HG03558 (cell line): ENCODE measurements at regions not wholly inside any gene's neighbourhood (a gene's known extent, or its start where the extent isn't known, plus 50 kb on each side); places are given as distances from the start of the nearest gene placed in this dataset.
"Not testable (repeated sequence)": the region's sequence is repeated elsewhere in the genome, so short reads cannot be mapped to it uniquely, and the experiment has no call there.

Experiments used
- ATAC-seq: cut with Tn5 transposase; IDR thresholded peaks from one replicate; pipeline ENCODE4 v1.9.1; 2021; ENCODE audit warnings: moderate number of reproducible peaks; ENCODE audit not compliant: unreplicated experiment; ENCODE audit errors: extremely low read depth

DNA sequence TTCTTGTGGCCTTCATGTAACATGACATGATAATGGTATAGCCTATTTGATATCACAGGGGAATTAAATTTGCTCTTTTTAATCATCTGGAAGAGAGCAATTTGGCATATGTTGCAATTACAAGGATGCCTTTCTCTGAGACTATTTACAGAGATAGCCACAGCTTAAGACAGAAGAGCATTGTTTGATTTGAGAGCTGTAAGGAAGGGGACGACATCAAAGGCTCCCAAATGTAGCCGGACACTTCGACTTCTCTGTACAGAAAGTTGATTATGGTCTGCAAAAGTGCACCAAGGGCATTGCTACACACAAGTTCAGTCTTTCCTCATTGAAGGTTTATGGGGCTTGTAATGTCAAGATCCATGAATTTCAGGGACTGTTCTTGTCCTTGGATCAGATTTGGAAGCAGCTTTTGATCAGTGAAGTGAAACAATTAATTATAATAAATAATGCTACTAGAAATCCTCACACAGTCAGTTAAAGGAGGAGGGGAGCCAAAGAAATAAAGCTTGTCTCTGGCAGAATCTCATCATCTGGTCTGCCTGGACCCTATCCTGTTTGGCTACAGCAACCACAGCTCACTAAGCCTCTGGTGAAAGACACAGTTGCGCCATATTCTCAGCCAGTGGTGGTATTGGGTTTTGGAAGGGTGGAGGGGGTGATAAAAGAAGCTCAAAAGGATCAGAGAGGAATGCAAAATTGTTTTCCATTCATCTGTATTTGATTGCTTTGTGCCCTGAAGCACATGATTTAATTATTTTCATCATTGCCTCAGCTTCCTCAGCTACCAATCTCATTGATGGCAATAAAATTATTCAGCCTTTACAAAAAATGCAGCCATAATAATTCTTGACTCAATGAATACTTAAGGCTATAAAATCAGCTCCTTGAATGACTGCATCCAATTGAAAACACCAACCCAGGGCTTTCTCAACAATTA is 654.3 kb upstream of the LCORL start:
- no peak for ATAC-seq

DNA sequence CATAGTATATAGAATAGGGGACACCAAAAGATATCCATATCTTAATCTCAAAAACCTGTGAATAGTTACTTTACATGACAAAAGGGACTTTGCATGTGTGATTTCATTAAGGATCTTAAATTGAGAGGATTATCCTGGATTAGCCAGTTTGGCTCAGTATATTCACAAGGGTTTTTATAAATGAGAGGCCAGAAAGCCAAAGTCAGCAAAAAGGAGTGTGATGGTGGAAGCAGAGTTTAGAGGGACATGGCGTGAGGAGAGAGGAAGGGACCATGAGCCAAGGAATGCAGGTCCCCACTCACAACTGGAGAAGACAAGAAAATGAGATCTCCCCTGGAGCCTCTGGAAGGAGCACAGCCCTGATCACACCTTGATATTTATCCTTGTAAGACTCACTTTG is 648.5 kb upstream of the LCORL start:
- no peak for ATAC-seq

DNA sequence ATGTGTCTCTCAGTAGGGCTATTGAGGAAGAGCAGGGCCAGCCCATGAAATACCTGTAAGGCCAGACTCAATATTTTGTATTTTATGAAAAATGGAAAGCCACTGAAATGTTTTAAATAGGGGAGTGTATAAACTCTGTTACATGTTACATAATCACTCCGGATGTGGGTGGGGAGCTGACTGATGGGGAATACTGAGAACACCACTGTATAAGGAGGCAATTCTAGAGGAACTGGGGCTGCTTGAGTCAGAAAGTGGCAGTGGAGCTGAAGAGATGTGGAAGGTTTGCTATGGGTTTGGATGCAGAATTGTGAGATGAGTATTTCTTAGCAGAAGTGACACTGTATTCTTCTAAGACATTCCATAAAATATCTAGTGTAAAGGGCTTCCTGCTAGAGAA is 647.8 kb upstream of the LCORL start:
- ATAC-seq = no peak

GRCh38 chr4:18666322-18666721 is 644.8 kb upstream of the LCORL start:
- ATAC-seq = no peak

- ATAC-seq = no peak
Measured at GRCh38 chr4:18664171-18664570, 642.6 kb upstream of the LCORL start.

- no peak for ATAC-seq
Measured at GRCh38 chr4:18645351-18645750, 623.8 kb upstream of the LCORL start.

- ATAC-seq = no peak
Measured at GRCh38 chr4:18641334-18641733, 619.8 kb upstream of the LCORL start.

DNA sequence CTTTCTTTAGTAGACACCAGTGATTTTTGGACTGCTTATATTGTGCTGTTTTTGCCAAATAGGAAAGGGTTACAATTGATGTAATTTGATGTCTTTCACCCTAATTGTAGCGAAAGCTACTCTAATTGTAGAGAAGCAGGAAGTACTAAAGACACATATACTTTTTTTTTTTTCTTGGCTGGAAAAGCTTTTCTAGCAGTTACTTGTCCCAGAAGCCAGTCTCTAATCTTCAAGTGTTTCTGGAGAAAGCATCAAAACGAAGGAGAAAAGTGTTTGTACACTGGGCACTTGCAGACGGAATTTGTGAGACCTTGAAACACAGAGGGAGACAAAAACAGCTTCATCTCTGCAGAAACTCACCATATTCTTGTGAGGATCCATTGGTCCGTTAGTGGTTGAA is 616.5 kb upstream of the LCORL start:
- ATAC-seq = no peak

GRCh38 chr4:18636001-18636585 is 614.5 kb upstream of the LCORL start:
- ATAC-seq = no peak

DNA sequence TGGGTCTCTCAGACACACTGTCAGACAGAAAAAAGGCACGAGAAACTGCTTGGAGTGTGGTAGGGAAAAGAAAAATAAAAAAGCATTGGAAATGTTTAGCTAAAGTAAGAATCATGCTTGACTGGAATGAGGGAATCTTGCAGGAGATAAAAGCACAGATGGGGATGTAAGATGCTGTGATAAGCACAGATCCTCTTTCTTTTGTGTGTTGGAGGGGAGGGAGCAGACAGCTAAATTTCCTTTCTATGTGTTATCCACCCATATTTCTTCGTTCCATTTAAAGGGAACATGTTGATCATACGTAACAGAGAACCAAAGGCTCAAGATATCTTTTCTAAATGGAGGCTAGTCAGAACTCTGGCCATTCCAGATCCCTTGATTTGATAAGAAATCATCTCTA is 614.0 kb upstream of the LCORL start:
- no peak for ATAC-seq

DNA sequence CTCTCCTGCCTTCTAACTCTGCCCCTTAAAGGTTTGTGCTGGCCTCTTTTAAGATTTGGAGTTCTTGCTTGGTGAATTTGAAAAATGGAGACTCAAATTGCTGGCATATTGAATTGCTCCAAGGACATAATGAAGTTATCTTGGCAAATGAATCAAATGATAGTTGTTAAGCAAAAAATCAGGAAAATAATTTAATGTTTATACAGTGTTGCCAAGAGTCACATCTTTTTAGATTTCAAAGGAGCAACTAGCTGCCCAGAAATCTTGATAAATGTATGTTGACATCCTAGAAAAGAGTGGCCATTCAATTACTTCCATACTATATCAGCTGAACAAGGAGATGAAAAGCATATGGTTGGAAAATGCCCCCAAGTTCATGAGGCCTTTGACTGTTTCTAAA is 610.0 kb upstream of the LCORL start:
- no peak for ATAC-seq

DNA sequence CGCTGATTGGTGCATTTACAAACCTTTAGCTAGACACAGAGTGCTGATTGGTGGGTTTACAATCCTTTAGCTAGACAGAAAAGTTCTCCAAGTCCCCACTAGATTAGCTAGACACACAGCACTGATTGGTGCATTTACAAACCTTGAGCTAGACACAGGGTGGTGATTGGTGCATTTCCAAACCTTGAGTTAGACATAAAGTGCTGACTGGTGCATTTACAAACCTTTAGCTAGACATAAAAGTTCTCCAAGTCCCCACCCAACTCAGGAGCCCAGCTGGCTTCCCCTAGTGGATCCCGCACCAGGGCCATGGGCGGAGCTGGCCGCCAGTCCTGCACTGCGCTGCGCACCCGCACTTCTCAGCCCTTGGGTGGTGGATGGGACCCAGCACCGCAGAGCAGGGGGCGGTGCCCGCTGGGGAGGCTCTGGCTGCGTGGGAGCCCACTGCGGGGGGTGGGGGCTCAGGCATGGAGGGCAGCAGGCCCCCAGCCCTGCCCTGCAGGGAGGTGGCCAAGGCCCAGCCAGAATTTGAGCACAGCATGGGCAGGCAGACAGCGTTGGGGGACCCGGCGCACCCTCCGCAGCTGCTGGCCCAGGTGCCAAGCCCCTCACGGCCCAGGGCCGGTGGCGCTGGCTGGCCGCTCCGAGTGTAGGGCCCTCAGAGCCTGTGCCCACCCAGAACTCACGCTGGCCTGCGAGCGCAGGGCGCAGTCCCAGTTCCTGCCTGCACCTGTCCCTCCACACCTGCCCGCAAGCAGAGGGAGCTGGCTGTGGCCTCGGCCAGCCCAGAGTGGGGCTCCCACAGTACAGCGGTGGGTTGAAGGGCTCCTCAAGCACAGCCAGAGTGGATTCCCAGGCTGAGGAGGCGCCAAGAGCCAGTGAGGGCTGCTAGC is 608.9 kb upstream of the LCORL start:
- no peak for ATAC-seq

DNA sequence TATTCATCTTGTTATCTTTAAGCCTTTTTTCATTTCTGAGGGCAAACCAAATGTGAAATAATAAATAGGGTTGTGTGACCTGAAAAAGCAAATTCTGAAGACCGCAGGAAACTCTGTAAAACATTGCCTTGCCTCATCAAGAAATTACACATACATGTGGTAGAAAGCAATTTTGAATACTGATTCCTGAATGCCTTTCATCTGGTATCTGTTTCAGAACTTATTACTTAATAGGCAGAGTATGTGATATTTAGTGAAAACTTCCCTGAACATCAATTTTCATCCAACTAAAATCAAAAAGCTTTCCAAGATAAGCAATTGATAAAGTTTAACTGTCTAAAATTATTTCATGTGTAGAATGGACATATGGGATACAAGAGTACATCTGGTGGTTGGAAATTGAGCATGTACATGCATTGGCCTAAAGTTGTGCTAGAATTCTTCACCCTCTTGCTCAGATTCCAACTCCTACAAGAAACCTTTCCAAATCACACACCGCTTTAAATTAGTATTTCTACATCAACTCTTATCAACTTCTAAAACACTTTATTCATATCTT is 606.0 kb upstream of the LCORL start:
- no peak for ATAC-seq

DNA sequence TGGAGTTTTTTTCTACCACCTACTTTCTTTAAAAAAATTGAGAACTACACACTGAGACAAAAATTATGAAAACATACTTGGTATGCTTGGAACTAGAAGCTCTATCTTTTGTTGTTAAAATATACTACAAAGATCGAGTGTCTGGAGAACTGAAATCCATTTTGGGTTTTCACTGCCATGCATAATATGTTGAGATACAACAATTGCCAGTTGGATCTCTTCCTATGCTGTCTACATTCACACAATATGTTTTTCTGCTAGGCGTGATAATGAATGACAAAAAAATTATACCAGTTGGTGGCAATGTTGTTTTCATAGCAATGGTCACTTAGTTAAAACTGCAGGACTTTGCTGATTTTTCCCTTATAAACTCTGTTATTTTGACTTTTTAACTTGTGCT is 605.4 kb upstream of the LCORL start:
- ATAC-seq = no peak

DNA sequence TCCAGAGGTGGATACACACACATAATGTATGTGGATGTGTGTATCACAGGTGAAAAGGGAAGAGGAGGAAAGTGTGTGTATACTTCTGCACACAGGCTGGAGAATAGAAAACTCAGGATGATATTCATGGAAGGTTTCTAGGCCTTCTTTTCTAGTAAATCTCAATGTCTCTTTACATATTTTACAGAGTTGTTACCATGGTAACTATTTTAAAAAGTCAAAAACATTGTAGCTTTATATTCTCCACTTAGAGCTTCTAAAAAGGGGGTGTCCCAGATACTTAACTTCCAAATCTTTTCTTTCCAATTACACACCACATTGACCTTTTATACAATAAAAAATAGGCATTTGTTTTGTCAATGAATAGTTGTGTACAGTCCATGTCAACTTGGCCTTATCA is 604.8 kb upstream of the LCORL start:
- no peak for ATAC-seq

- no peak for ATAC-seq
Measured at GRCh38 chr4:18621186-18621585, 599.6 kb upstream of the LCORL start.

GRCh38 chr4:18616720-18617119 is 595.2 kb upstream of the LCORL start:
- no peak for ATAC-seq

DNA sequence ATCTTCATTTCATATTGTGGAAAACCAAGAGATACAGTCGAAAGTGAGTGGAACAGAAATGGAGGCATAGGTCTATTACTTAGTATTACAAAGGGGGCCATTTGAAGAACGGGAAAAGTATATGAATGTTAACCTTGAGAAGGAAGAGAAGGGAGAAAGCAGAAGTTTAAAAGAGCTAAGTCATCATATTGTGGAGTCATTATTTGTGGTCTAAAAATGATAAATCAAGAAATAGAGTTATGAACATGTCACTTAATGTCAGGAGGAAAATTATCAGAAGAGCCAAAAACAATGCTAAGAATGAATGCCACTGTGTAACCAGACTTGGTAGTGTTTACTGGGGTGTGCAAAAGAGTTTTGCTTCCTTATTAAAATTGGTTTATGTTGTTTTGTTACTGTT is 589.5 kb upstream of the LCORL start:
- no peak for ATAC-seq

GRCh38 chr4:18608908-18609533 is 587.5 kb upstream of the LCORL start:
- ATAC-seq = no peak

DNA sequence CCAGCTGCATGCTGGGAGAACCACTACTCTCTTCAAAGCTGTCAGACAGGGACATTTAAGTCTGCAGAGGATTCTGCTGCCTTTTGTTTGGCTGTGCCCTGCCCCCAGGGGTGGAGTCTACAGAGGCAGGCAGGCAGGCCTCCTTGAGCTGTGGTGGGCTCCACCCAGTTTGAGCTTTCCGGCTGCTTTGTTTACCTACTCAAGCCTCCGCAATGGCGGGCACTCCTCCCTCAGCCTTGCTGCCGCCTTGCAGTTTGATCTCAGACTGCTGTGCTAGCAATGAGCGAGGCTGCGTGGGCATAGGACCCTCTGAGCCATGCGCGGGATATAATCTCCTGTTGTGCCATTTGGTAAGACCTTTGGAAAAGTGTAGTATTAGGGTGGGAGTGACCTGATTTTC is 581.1 kb upstream of the LCORL start:
- not testable (repeated sequence) for ATAC-seq
